ENCODE measurements at regions not wholly inside any gene's neighbourhood (a gene's known extent, or its start where the extent isn't known, plus 50 kb on each side); places are given as distances from the start of the nearest gene placed in this dataset.

DNA sequence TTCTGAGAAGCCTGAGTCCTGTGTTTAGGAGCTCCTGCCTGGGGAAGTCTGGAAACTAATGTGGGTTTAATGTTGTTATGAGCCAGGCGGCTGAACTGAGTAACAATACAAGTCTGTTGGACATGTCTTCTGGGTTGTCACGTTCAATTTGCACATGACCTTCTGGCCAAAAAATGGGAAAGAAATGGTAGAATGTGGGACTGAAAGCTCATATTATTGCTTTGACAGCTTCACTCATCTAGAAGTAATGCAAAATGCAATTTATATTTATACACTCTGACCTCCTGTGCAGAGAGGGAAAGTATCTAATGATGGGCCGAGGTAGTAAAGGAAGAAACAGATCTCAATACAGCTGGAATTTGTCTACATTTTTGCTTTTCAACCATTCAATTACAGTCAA, 75.8 kb downstream of the NR2F2 start:
- TF ChIP-seq, protein P1, sequence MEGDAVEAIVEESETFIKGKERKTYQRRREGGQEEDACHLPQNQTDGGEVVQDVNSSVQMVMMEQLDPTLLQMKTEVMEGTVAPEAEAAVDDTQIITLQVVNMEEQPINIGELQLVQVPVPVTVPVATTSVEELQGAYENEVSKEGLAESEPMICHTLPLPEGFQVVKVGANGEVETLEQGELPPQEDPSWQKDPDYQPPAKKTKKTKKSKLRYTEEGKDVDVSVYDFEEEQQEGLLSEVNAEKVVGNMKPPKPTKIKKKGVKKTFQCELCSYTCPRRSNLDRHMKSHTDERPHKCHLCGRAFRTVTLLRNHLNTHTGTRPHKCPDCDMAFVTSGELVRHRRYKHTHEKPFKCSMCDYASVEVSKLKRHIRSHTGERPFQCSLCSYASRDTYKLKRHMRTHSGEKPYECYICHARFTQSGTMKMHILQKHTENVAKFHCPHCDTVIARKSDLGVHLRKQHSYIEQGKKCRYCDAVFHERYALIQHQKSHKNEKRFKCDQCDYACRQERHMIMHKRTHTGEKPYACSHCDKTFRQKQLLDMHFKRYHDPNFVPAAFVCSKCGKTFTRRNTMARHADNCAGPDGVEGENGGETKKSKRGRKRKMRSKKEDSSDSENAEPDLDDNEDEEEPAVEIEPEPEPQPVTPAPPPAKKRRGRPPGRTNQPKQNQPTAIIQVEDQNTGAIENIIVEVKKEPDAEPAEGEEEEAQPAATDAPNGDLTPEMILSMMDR (conservative IDR thresholded peaks at IDR 0.05; ENCODE audit: low read length) = no peak
- no peak for TF ChIP-seq EZH2phosphoT487 (IDR thresholded peaks at IDR 0.05; ENCODE audit: borderline replicate concordance, low read depth, low read length)
- H3K4me2 ChIP-seq (ENCODE audit: low read length) = no peak overlapping the region
- no peak overlapping the region for H2AFZ ChIP-seq (ENCODE audit: low read length)
- H3K36me3 ChIP-seq (ENCODE audit: insufficient read depth, low read length) = no peaks in the 10 kb centered on the region
- ChIA-PET CTCF (ENCODE audit: unreplicated experiment) (no interaction called here), POLR2A (no interaction called here)
- H3K9me3 ChIP-seq (ENCODE audit: low read length) = no peaks in the 10 kb centered on the region
- H3K9me2 ChIP-seq (ENCODE audit: insufficient read depth, low read length) = no peaks in the 10 kb centered on the region
- no TSS peak for BruUV-seq (replicated peaks)
- intact Hi-C loops (cut with micrococcal nuclease; ENCODE audit: unreplicated experiment) = no loop called here
- no peaks in the 10 kb centered on the region for H4K20me1 ChIP-seq (ENCODE audit: insufficient read depth, low read length)
- H3K79me2 ChIP-seq (ENCODE audit: insufficient read depth, low read depth, low read length) = no peaks in the 10 kb centered on the region
- no peak for DNase-seq (ENCODE audit: low spot score)
- H3K4me1 ChIP-seq (ENCODE audit: insufficient read depth, low read length, poor library complexity, severe bottlenecking) = no peaks in the 10 kb centered on the region
- H3K27ac ChIP-seq (ENCODE audit: low read depth, low read length, poor library complexity, severe bottlenecking) = no peak overlapping the region
- no peak overlapping the region for H3K4me3 ChIP-seq (ENCODE audit: low read depth, low read length, poor library complexity, severe bottlenecking)

DNA sequence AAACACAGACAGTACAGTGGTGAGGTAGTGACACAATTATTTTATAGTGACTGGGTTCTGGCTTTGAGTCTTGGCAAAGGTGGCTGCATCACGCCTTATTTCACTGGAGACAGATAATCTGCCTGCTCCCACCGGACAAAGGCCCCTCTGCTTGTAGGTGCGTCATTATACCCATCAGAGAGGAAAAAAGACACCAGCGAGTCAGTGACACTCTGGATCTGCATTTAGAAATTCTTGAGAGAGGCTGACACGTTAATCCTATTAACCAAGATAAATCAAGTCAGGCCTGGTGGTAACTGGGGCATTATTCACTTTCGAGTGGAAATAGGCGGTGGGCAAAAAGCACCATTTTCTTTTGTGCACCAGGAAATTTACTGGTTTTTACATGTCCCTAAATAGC, 76.2 kb downstream of the NR2F2 start:
- no TSS peak for BruUV-seq (replicated peaks)
- Histone ChIP-seq H3K4me2 (ENCODE audit: low read length) (no peak overlapping the region), H3K9me3 (ENCODE audit: low read length) (no peaks in the 10 kb centered on the region), H4K20me1 (ENCODE audit: insufficient read depth, low read length) (no peaks in the 10 kb centered on the region), H3K27ac (ENCODE audit: low read depth, low read length, poor library complexity, severe bottlenecking) (no peak overlapping the region), H3K4me1 (ENCODE audit: insufficient read depth, low read length, poor library complexity, severe bottlenecking) (no peaks in the 10 kb centered on the region), H3K36me3 (ENCODE audit: insufficient read depth, low read length) (no peaks in the 10 kb centered on the region), H3K4me3 (ENCODE audit: low read depth, low read length, poor library complexity, severe bottlenecking) (no peak overlapping the region), H3K79me2 (ENCODE audit: insufficient read depth, low read depth, low read length) (no peaks in the 10 kb centered on the region), H2AFZ (ENCODE audit: low read length) (no peak overlapping the region), H3K9me2 (ENCODE audit: insufficient read depth, low read length) (no peaks in the 10 kb centered on the region)
- TF ChIP-seq, protein P1 (conservative IDR thresholded peaks at IDR 0.05; ENCODE audit: low read length) = no peak
- no peak for TF ChIP-seq EZH2phosphoT487 (IDR thresholded peaks at IDR 0.05; ENCODE audit: borderline replicate concordance, low read depth, low read length)
- POLR2A ChIA-PET = no interaction called here
- CTCF ChIA-PET (ENCODE audit: unreplicated experiment) = no interaction called here
- no peak for DNase-seq (ENCODE audit: low spot score)
- intact Hi-C loops (cut with micrococcal nuclease; ENCODE audit: unreplicated experiment) = no loop called here

DNA sequence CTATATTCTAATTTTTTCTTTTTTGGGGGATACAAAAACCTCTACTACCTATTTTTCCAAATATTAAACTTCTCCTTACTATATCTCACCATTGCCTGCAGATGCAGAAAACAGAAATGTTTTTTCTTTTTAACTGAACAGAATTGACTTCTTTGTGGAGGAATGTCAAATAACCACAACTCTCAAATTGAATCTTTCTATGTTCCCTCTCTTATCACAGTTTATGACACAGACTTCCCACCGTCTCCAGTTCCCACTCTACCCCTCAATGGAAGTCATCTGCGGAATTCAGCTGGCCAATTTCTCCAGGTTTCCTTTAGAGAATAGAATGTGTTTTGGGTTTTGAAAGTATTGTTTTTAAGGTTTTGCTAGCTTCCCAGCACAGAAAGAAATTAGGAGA, 77.0 kb downstream of the NR2F2 start:
- Histone ChIP-seq H3K4me2 (ENCODE audit: low read length) (no peak overlapping the region), H3K79me2 (ENCODE audit: insufficient read depth, low read depth, low read length) (no peaks in the 10 kb centered on the region), H2AFZ (ENCODE audit: low read length) (no peak overlapping the region), H3K4me3 (ENCODE audit: low read depth, low read length, poor library complexity, severe bottlenecking) (no peak overlapping the region), H3K4me1 (ENCODE audit: insufficient read depth, low read length, poor library complexity, severe bottlenecking) (no peaks in the 10 kb centered on the region), H3K27ac (ENCODE audit: low read depth, low read length, poor library complexity, severe bottlenecking) (no peak overlapping the region), H3K9me2 (ENCODE audit: insufficient read depth, low read length) (no peaks in the 10 kb centered on the region), H4K20me1 (ENCODE audit: insufficient read depth, low read length) (no peaks in the 10 kb centered on the region), H3K9me3 (ENCODE audit: low read length) (no peaks in the 10 kb centered on the region), H3K36me3 (ENCODE audit: insufficient read depth, low read length) (no peaks in the 10 kb centered on the region)
- no peak for DNase-seq (ENCODE audit: low spot score)
- intact Hi-C loops (cut with micrococcal nuclease; ENCODE audit: unreplicated experiment) = no loop called here
- ChIA-PET POLR2A (no interaction called here), CTCF (ENCODE audit: unreplicated experiment) (no interaction called here)
- BruUV-seq (replicated peaks) = no TSS peak
- TF ChIP-seq, protein P1 (conservative IDR thresholded peaks at IDR 0.05; ENCODE audit: low read length) = no peak
- no peak for TF ChIP-seq EZH2phosphoT487 (IDR thresholded peaks at IDR 0.05; ENCODE audit: borderline replicate concordance, low read depth, low read length)
